HG03439 (cell line): ENCODE measurements at regions not wholly inside any gene's neighbourhood (a gene's known extent, or its start where the extent isn't known, plus 50 kb on each side); places are given as distances from the start of the nearest gene placed in this dataset.

Source experiments
- ATAC-seq: cut with Tn5 transposase; IDR thresholded peaks from one replicate; pipeline ENCODE4 v1.9.1; 2021; ENCODE audit warnings: mild to moderate bottlenecking, moderate library complexity; ENCODE audit not compliant: unreplicated experiment

GRCh38 chr4:32102896-32103295 is 1382.7 kb downstream of the PCDH7 start:
- no peak for ATAC-seq

DNA sequence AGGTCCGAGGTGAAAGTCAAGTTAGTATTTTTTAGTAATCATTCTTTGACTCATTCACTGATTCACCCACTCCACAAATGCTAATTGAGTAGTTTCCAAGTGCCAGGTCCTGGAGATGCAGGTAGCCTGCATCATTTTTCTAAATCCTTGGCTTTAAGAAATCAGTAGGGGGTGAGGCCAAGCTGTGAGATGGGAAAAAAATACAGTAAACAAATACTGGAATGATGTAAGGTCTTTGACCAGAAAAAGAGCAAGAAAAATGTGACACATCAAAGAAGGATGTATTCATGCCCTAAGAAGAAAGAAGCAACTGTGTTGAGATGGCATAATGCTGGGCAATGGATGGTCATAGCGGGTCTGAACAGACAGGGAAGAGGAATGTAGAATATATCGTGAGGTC is 1386.6 kb downstream of the PCDH7 start:
- ATAC-seq: no peak

DNA sequence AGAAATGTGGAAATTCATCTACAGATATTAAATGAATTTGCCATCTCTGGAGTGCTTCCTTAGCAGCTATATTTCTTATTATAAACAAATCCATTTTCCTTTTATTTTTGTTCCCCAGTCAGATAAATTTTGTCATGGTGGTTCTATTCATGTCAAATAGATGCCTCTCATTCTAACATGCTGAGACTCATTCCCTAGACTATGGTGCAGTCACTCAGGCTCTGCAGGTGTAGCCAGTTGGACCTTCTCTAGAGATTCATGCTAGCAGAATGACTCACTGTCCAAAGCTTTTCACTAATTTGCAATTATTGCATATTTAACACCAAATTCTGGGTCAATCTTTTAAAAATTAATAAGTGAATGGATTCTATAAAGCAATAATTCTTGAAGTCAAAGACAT is 1392.7 kb downstream of the PCDH7 start:
- ATAC-seq: no peak

- no peak for ATAC-seq
Measured at GRCh38 chr4:32117693-32118092, 1397.5 kb downstream of the PCDH7 start.

GRCh38 chr4:32119907-32120306 is 1399.7 kb downstream of the PCDH7 start:
- ATAC-seq: no peak

DNA sequence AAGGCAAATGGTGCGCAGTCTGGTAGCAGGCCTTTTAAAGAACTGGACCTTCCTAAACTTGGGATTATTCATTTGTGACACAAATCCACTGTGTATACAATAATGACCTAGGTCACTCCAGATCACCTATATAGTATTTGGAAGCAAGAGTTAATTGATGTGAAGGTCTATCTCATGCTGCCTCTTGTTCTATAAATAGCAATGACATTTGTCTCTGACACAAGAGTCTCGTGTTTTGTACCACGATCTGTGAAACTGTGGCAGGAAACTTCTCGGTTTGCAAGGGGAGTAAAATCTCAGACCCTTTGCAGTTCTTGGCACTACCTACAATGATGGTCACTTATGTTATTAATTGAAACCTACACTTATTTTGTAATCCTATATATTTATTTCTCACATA is 1408.4 kb downstream of the PCDH7 start:
- ATAC-seq: no peak

- no peak for ATAC-seq
Measured at GRCh38 chr4:32129967-32130366, 1409.8 kb downstream of the PCDH7 start.

GRCh38 chr4:32133141-32133540 is 1413.0 kb downstream of the PCDH7 start:
- no peak for ATAC-seq

DNA sequence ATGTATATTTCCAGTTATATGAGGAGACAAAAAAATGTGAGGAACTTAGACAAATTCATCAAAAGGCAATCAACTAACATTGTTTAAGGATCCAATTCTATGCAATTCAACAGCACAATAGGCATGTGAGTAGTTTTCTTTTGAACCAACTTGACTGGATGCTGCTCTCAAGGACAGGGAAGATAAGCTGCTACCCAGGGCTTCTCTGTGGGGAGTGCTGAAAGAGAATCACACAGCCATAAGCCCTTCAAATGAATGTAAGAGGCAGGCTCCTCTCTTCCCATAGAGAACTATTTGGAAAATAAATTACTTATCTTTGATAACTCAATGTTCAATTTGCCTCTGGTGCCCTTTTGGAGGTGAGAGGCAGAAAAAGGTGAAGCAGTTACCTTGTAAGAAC is 1413.6 kb downstream of the PCDH7 start:
- no peak for ATAC-seq

- ATAC-seq: no peak
Measured at GRCh38 chr4:32135642-32136041, 1415.5 kb downstream of the PCDH7 start.

GRCh38 chr4:32136081-32136787 is 1416.1 kb downstream of the PCDH7 start:
- ATAC-seq: no peak

DNA sequence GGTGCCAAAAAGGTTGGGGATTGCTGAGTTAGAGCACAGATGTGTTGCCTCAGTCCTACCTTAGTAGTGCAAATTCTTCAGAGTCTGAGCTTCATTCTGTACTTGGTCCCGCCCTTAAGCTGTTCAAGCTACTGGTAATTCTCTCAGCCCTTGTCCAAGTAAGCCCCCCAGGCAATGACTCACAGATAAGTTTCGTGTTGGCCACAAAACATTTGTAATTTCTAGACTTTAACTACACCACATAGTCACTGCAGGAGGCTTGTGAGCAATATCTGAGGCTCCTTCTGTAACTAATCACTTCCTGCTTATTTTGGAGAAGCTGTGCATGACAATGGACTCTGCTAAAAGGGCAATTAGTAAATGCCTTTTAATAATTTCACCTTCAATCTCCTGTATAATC is 1420.5 kb downstream of the PCDH7 start:
- no peak for ATAC-seq

DNA sequence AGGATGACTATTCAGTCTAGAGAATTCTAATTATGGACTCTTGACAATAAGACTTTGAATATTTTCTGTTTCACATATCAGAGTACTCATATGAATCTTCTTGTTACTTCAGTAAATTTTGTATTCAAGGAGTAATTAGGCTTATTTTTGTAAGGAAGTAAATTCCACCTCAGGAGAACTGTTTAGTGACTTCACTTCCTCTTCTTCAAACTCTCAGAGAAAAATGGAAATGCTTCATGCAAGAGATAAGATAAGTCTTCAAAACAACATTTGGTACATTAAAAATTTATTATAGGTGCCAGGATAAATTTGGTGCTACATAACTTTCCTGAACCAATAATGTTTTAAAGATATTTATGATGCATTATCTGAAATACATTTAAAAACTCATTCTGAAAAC is 1421.9 kb downstream of the PCDH7 start:
- ATAC-seq: no peak

- no peak for ATAC-seq
Measured at GRCh38 chr4:32145987-32146386, 1425.8 kb downstream of the PCDH7 start.

DNA sequence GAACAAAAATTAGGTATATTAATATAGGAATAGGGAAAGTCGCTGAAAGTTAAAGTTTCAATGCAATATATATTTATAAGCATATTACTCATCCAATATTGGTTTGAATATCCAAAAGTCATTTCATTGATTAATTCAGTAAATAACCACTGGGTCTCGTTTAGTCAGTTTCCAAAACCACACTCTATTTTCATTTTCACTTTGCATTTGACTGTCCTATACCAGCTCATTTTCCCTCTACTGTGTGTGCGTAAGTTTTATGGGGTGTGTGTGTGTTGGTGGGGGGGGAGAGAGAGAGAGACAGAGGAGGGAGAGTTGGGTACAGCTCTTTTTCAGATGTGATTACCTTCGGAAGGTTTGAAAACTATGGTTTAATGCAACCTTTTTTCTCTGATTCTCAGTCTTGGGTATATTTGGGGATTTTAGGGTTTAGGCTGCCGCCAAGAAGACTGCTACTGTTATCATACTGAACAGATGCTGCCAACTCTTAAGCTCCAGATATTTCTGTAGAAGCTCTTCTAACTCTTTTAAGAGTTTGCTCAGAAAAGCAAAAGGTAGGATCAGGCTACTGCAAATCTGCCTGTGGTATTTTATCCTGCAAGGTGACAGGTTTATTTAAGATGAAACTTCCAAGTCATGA is 1427.4 kb downstream of the PCDH7 start:
- no peak for ATAC-seq

DNA sequence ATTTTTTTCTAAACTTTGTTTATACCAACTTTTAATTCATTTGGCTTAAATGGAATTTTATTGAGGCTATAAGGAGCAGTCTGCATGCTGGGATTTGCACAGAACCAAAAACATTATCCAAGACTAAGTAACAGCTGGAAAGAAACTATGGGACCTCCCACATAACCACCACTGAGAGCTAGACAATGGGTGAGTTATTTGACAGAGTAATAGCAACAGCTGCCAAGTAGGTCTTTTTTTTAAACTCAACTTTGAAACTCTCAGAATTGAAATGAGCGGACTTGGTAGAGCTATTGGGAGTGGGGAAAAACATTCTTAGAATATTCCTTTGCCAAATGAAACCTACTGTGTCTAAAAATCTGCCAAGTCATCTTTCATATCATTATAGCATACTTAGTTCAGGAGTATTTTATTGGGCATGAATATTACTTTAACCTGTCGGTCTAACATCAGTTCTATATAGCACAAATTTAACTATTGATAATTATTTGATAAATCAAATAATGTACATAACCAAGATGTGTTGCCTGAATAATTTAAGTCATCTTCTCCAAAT is 1428.0 kb downstream of the PCDH7 start:
- no peak for ATAC-seq

DNA sequence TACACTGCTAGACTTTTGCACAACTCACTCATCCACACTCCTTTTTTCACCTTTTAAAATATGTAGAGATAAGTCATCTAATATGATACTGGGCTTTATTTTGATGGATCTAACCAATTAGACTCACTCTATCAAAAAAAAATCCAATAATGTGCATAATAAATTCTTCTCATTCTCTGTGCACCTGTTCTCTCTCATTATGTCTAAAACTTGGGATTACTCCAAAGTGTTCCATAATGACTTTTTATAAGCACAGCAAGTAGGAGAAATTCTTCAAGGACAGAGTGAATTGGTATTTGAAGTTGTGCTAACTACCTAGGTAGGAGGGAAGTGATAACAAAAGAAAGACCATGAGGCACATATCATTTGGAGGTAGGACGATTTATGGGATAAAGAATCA is 1438.8 kb downstream of the PCDH7 start:
- no peak for ATAC-seq

GRCh38 chr4:32161392-32161791 is 1441.2 kb downstream of the PCDH7 start:
- no peak for ATAC-seq

- no peak for ATAC-seq
Measured at GRCh38 chr4:32163125-32163524, 1443.0 kb downstream of the PCDH7 start.

DNA sequence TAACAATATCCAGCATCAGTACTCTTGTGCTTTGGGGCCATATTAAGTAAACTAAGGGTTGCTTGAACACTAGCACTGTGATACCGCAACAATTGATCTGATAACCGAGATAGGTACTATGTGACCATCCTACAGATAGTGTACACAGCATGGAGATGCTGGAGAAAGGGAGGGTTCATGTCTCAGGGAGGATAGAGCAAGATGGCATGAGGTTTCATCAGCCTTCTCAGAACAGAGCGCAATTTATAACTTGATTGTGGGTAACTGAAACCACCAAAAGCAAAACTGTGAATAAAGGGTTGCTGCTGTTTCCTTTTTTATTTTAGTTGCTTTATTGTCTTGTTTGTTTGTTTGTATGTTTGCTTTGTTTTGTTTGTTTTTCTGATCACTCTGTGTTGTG is 1449.7 kb downstream of the PCDH7 start:
- no peak for ATAC-seq

DNA sequence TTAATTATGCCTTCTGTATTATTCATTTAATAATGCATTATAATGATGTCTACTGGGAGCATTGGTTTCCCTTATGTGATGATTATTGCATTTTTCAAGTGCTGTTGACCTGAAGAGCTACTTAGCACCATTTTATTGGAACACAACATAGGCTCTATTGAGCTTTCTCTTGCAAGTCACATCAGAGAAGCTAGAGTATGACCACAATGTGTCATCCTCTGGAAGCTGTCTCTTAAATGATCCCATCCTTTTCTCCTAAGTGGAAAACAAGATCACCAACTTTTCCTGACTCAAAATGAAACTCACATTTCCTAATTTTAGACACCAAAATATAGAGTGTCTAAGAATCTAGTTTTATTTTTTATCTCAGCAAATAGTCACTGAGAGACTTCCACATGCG is 1451.9 kb downstream of the PCDH7 start:
- ATAC-seq: no peak

DNA sequence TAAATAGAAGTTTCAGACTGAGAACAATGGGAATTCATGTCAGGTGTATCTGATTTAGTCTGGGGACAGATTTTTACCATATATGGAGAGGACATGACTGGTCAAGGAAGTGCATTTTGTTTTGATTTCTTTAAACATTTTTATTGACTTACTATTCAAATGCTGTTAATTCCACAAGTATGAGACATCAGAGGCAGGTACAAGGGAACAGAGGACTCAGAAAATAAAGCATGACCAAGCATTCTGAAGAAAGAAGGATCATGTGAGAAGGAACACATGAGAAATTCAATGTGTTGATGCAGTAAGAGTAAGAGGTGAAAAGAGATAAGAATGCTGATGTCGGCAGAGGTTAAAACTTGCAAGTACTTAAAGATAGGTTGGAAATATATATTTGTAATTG is 1452.6 kb downstream of the PCDH7 start:
- ATAC-seq: no peak

DNA sequence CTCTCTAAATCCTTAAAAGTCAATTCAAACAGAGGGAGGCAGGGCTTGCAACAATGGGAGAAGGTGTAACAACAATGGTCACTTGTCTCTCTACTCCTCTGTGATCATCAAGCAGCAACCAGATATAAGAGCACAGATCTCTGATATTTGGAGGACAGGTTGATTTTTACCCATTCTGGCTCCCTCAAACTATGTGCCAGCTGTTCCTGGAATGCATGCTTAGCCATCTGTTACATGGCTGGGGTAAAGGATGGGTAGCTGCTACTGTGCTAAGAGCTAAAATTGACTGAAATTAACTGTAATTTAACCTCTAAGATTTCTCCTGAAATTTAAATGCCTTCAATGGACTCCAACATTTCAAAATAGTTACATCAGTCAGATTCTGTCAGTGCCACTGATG is 1459.9 kb downstream of the PCDH7 start:
- ATAC-seq: no peak
